ENCODE measurements at regions not wholly inside any gene's neighbourhood (a gene's known extent, or its start where the extent isn't known, plus 50 kb on each side); places are given as distances from the start of the nearest gene placed in this dataset.
"Not testable (repeated sequence)": the region's sequence is repeated elsewhere in the genome, so short reads cannot be mapped to it uniquely, and the experiment has no call there.

- no peak for FAIRE-seq
Observed at GRCh38 chr14:43019826-43020225, 1413.2 kb downstream of the LRFN5 start.

GRCh38 chr14:43014338-43014737 lies 1407.7 kb downstream of the LRFN5 start:
- FAIRE-seq: no peak

GRCh38 chr14:43012817-43013216 lies 1406.1 kb downstream of the LRFN5 start:
- no peak for FAIRE-seq

- FAIRE-seq: no peak
Observed at GRCh38 chr14:43005807-43006206, 1399.1 kb downstream of the LRFN5 start.

- FAIRE-seq: no peak
Observed at GRCh38 chr14:43003845-43004244, 1397.2 kb downstream of the LRFN5 start.

- FAIRE-seq: no peak
Observed at GRCh38 chr14:43001731-43002130, 1395.1 kb downstream of the LRFN5 start.

- FAIRE-seq: no peak
Observed at GRCh38 chr14:42994051-42994736, 1387.5 kb downstream of the LRFN5 start.

- FAIRE-seq: no peak
Observed at GRCh38 chr14:42992930-42993329, 1386.3 kb downstream of the LRFN5 start.

- no peak for FAIRE-seq
Observed at GRCh38 chr14:42980419-42980818, 1373.7 kb downstream of the LRFN5 start.

GRCh38 chr14:42973171-42973570 lies 1366.5 kb downstream of the LRFN5 start:
- not testable (repeated sequence) for FAIRE-seq

- no peak for FAIRE-seq
Observed at GRCh38 chr14:42965512-42965911, 1358.8 kb downstream of the LRFN5 start.

- FAIRE-seq: no peak
Observed at GRCh38 chr14:42961509-42961908, 1354.8 kb downstream of the LRFN5 start.

GRCh38 chr14:42950363-42950762 lies 1343.7 kb downstream of the LRFN5 start:
- no peak for FAIRE-seq

GRCh38 chr14:42947991-42948390 lies 1341.3 kb downstream of the LRFN5 start:
- no peak for FAIRE-seq

GRCh38 chr14:42944284-42944683 lies 1337.6 kb downstream of the LRFN5 start:
- no peak for FAIRE-seq

- FAIRE-seq: no peak
Observed at GRCh38 chr14:42931308-42931707, 1324.6 kb downstream of the LRFN5 start.

- no peak for FAIRE-seq
Observed at GRCh38 chr14:42929806-42930480, 1323.3 kb downstream of the LRFN5 start.

GRCh38 chr14:42927313-42927712 lies 1320.6 kb downstream of the LRFN5 start:
- FAIRE-seq: no peak

- no peak for FAIRE-seq
Observed at GRCh38 chr14:42921901-42922300, 1315.2 kb downstream of the LRFN5 start.

- FAIRE-seq: no peak
Observed at GRCh38 chr14:42918615-42919014, 1311.9 kb downstream of the LRFN5 start.

- no peak for FAIRE-seq
Observed at GRCh38 chr14:42911642-42912041, 1305.0 kb downstream of the LRFN5 start.

GRCh38 chr14:42909659-42910058 lies 1303.0 kb downstream of the LRFN5 start:
- no peak for FAIRE-seq

- FAIRE-seq: no peak
Observed at GRCh38 chr14:42893183-42893582, 1286.5 kb downstream of the LRFN5 start.

GRCh38 chr14:42884100-42884499 lies 1277.4 kb downstream of the LRFN5 start:
- no peak for FAIRE-seq

- no peak for FAIRE-seq
Observed at GRCh38 chr14:42877716-42878115, 1271.0 kb downstream of the LRFN5 start.

Measured in islet of Langerhans (tissue), 1 donor.